Bronchial epithelial cell (primary cell): ENCODE measurements at regions not wholly inside any gene's neighbourhood (a gene's known extent, or its start where the extent isn't known, plus 50 kb on each side); places are given as distances from the start of the nearest gene placed in this dataset.

ENCODE experiments used
- DNase-seq: peaks from one replicate; pipeline ENCODE4 v3.0.0-alpha.2; 2010; ENCODE audit warnings: low read depth
- FAIRE-seq: peaks from 2 replicates; lab custom pipeline; 2011; peaks lifted over from hg19 to GRCh38; lab: Jason Lieb, UNC
- H3K27me3 ChIP-seq: 2 replicates; pipeline ENCODE4 v1.5.1; 2011; ENCODE audit warnings: low read length; ENCODE audit not compliant: control insufficient read depth, insufficient read depth
- H3K36me3 ChIP-seq: 2 replicates; pipeline ENCODE4 v1.5.1; 2011; ENCODE audit warnings: low read length; ENCODE audit not compliant: control insufficient read depth, insufficient read depth
- H3K4me3 ChIP-seq: 2 replicates; pipeline ENCODE4 v1.5.1; 2011; ENCODE audit warnings: mild to moderate bottlenecking, low read depth, low read length, control low read depth
- TF ChIP-seq, protein P1 (sequence below): IDR thresholded peaks from 2 replicates; pipeline ENCODE4 v1.5.1; 2011; ENCODE audit warnings: mild to moderate bottlenecking, moderate library complexity, low read length, control low read depth, inconsistent platforms; ENCODE audit not compliant: insufficient read depth, severe bottlenecking

GRCh38 chr4:189822326-189822725 is 118.3 kb upstream of the FRG1 start:
- Histone ChIP-seq H3K27me3 (no peaks in the 10 kb centered on the region), H3K36me3 (no peaks in the 10 kb centered on the region), H3K4me3 (no peak overlapping the region)
- no peak for DNase-seq
- no peak for FAIRE-seq
- TF ChIP-seq, protein P1, sequence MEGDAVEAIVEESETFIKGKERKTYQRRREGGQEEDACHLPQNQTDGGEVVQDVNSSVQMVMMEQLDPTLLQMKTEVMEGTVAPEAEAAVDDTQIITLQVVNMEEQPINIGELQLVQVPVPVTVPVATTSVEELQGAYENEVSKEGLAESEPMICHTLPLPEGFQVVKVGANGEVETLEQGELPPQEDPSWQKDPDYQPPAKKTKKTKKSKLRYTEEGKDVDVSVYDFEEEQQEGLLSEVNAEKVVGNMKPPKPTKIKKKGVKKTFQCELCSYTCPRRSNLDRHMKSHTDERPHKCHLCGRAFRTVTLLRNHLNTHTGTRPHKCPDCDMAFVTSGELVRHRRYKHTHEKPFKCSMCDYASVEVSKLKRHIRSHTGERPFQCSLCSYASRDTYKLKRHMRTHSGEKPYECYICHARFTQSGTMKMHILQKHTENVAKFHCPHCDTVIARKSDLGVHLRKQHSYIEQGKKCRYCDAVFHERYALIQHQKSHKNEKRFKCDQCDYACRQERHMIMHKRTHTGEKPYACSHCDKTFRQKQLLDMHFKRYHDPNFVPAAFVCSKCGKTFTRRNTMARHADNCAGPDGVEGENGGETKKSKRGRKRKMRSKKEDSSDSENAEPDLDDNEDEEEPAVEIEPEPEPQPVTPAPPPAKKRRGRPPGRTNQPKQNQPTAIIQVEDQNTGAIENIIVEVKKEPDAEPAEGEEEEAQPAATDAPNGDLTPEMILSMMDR: no peak

GRCh38 chr4:189823591-189823990 is 117.1 kb upstream of the FRG1 start:
- no peak for FAIRE-seq
- DNase-seq: no peak
- no peaks in the 10 kb centered on the region for H3K36me3 ChIP-seq
- H3K4me3 ChIP-seq: no peak overlapping the region
- TF ChIP-seq, protein P1: no peak
- H3K27me3 ChIP-seq: no peaks in the 10 kb centered on the region

DNA sequence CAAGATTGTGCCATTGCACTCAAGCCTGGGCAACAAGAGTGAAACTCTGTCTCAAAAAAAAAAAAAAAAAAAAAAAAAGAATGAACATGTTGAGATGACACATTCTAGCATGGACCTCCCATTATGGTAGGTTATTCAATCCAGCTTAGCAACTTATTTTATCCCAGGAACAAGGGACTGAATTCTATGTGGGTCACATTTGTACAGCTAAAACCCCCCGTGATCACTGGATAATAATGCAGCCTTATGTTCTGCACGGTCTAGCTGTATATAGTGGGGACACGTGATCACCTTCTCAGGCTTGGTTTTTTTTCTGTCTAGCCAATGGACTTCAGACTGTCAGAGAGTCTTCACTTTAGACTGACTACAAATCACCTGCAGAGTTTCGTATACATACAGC is 115.2 kb upstream of the FRG1 start:
- Histone ChIP-seq H3K27me3 (no peaks in the 10 kb centered on the region), H3K36me3 (no peaks in the 10 kb centered on the region), H3K4me3 (no peak overlapping the region)
- FAIRE-seq: no peak
- DNase-seq: no peak
- TF ChIP-seq, protein P1: no peak

DNA sequence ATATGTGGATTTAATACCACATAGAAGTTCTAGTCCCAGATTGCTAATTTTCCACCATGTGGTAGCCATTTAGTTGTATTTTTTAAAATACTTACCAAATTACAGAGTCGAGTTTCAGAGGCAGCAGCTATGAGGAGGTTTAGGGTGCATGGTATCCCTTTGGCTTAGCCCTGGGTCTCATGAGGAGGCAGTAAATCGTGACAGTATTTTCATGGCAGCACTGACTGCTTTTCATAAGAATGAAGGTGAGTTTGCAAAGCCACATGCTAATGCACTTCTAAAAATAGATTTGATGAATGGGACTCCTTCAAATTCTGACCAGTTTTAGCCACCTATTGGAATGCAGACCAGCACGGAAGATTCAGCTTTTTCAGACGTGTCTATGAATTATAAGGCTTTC is 114.0 kb upstream of the FRG1 start:
- Histone ChIP-seq H3K27me3 (no peaks in the 10 kb centered on the region), H3K4me3 (no peak overlapping the region), H3K36me3 (no peaks in the 10 kb centered on the region)
- TF ChIP-seq, protein P1: no peak
- no peak for DNase-seq
- no peak for FAIRE-seq

- FAIRE-seq: no peak
- Histone ChIP-seq H3K4me3 (no peak overlapping the region), H3K27me3 (no peaks in the 10 kb centered on the region), H3K36me3 (no peaks in the 10 kb centered on the region)
- TF ChIP-seq, protein P1: no peak
- no peak for DNase-seq
Observed at GRCh38 chr4:189828081-189828697, 112.5 kb upstream of the FRG1 start.

GRCh38 chr4:189832528-189832927 is 108.1 kb upstream of the FRG1 start:
- TF ChIP-seq, protein P1: no peak
- FAIRE-seq (no peak), DNase-seq (no peak)
- Histone ChIP-seq H3K4me3 (no peak overlapping the region), H3K27me3 (no peaks in the 10 kb centered on the region), H3K36me3 (no peaks in the 10 kb centered on the region)
